ENCODE measurements at regions not wholly inside any gene's neighbourhood (a gene's known extent, or its start where the extent isn't known, plus 50 kb on each side); places are given as distances from the start of the nearest gene placed in this dataset.

- Histone ChIP-seq H3K27me3 (ENCODE audit: insufficient read depth, low read length) (no peaks in the 10 kb centered on the region), H4K20me1 (ENCODE audit: insufficient read depth, low read length) (no peaks in the 10 kb centered on the region), H3K36me3 (ENCODE audit: insufficient read depth, low read length) (no peaks in the 10 kb centered on the region), H3K79me2 (ENCODE audit: insufficient read depth, low read length) (no peaks in the 10 kb centered on the region), H3K4me1 (ENCODE audit: insufficient read depth, low read length, severe bottlenecking) (no peaks in the 10 kb centered on the region), H3K9me2 (ENCODE audit: low read depth, low read length) (no peaks in the 10 kb centered on the region), H3K4me2 (ENCODE audit: low read length) (no peak overlapping the region), H3K4me3 (ENCODE audit: low read depth, low read length, poor library complexity, severe bottlenecking) (no peak overlapping the region), H2AFZ (ENCODE audit: low read length) (no peak overlapping the region), H3F3A (ENCODE audit: insufficient read depth, low read length) (no peaks in the 10 kb centered on the region), H3K27ac (ENCODE audit: low read depth, low read length, poor library complexity, severe bottlenecking) (no peak overlapping the region), H3K9ac (ENCODE audit: low read length) (no peak overlapping the region), H3K9me3 (ENCODE audit: low read length) (no peaks in the 10 kb centered on the region)
- no peak for TF ChIP-seq EZH2 (IDR thresholded peaks at IDR 0.05; ENCODE audit: borderline replicate concordance, low read length)
- TF ChIP-seq CTCF (IDR thresholded peaks at IDR 0.05; ENCODE audit: low read length), result no peak
These were observed 891.5 kb upstream of the CELF2 start for GRCh38 chr10:10126218-10126617.

GRCh38 chr10:10128387-10128786 lies 889.3 kb upstream of the CELF2 start:
- no peaks in the 10 kb centered on the region for H3K9me3 ChIP-seq (ENCODE audit: low read length)
- no peak overlapping the region for H3K4me3 ChIP-seq (ENCODE audit: low read depth, low read length, poor library complexity, severe bottlenecking)
- no peak overlapping the region for H3K27ac ChIP-seq (ENCODE audit: low read depth, low read length, poor library complexity, severe bottlenecking)
- no peak overlapping the region for H3K9ac ChIP-seq (ENCODE audit: low read length)
- no peaks in the 10 kb centered on the region for H3K36me3 ChIP-seq (ENCODE audit: insufficient read depth, low read length)
- H2AFZ ChIP-seq (ENCODE audit: low read length), result no peak overlapping the region
- H3K27me3 ChIP-seq (ENCODE audit: insufficient read depth, low read length), result no peaks in the 10 kb centered on the region
- no peaks in the 10 kb centered on the region for H3K9me2 ChIP-seq (ENCODE audit: low read depth, low read length)
- TF ChIP-seq EZH2 (IDR thresholded peaks at IDR 0.05; ENCODE audit: borderline replicate concordance, low read length) (no peak), CTCF (IDR thresholded peaks at IDR 0.05; ENCODE audit: low read length) (no peak)
- no peak overlapping the region for H3K4me2 ChIP-seq (ENCODE audit: low read length)
- H3K79me2 ChIP-seq (ENCODE audit: insufficient read depth, low read length), result no peaks in the 10 kb centered on the region
- H4K20me1 ChIP-seq (ENCODE audit: insufficient read depth, low read length), result no peaks in the 10 kb centered on the region
- H3F3A ChIP-seq (ENCODE audit: insufficient read depth, low read length), result no peaks in the 10 kb centered on the region
- H3K4me1 ChIP-seq (ENCODE audit: insufficient read depth, low read length, severe bottlenecking), result no peaks in the 10 kb centered on the region

GRCh38 chr10:10130686-10131085 lies 887.0 kb upstream of the CELF2 start:
- H3K9ac ChIP-seq (ENCODE audit: low read length), result no peak overlapping the region
- no peaks in the 10 kb centered on the region for H3K79me2 ChIP-seq (ENCODE audit: insufficient read depth, low read length)
- H3K36me3 ChIP-seq (ENCODE audit: insufficient read depth, low read length), result no peaks in the 10 kb centered on the region
- no peak overlapping the region for H3K27ac ChIP-seq (ENCODE audit: low read depth, low read length, poor library complexity, severe bottlenecking)
- H3K9me3 ChIP-seq (ENCODE audit: low read length), result no peaks in the 10 kb centered on the region
- H4K20me1 ChIP-seq (ENCODE audit: insufficient read depth, low read length), result no peaks in the 10 kb centered on the region
- H3K4me1 ChIP-seq (ENCODE audit: insufficient read depth, low read length, severe bottlenecking), result no peaks in the 10 kb centered on the region
- no peaks in the 10 kb centered on the region for H3K27me3 ChIP-seq (ENCODE audit: insufficient read depth, low read length)
- H3K4me2 ChIP-seq (ENCODE audit: low read length), result no peak overlapping the region
- H2AFZ ChIP-seq (ENCODE audit: low read length), result no peak overlapping the region
- H3K9me2 ChIP-seq (ENCODE audit: low read depth, low read length), result no peaks in the 10 kb centered on the region
- no peaks in the 10 kb centered on the region for H3F3A ChIP-seq (ENCODE audit: insufficient read depth, low read length)
- no peak for TF ChIP-seq EZH2 (IDR thresholded peaks at IDR 0.05; ENCODE audit: borderline replicate concordance, low read length)
- no peak for TF ChIP-seq CTCF (IDR thresholded peaks at IDR 0.05; ENCODE audit: low read length)
- no peak overlapping the region for H3K4me3 ChIP-seq (ENCODE audit: low read depth, low read length, poor library complexity, severe bottlenecking)
